Suppressor macrophage (primary cell): ENCODE measurements at regions not wholly inside any gene's neighbourhood (a gene's known extent, or its start where the extent isn't known, plus 50 kb on each side); places are given as distances from the start of the nearest gene placed in this dataset.
A peak's percentile ranks its signal among the peaks of the same experiment; 100 is the strongest.
"Not testable (repeated sequence)": the region's sequence is repeated elsewhere in the genome, so short reads cannot be mapped to it uniquely, and the experiment has no call there.

Source experiments
- DNase-seq, 4 experiments: peaks; one replicate each; pipeline ENCODE4 v3.0.0-alpha.2; 2020 to 2022

DNA sequence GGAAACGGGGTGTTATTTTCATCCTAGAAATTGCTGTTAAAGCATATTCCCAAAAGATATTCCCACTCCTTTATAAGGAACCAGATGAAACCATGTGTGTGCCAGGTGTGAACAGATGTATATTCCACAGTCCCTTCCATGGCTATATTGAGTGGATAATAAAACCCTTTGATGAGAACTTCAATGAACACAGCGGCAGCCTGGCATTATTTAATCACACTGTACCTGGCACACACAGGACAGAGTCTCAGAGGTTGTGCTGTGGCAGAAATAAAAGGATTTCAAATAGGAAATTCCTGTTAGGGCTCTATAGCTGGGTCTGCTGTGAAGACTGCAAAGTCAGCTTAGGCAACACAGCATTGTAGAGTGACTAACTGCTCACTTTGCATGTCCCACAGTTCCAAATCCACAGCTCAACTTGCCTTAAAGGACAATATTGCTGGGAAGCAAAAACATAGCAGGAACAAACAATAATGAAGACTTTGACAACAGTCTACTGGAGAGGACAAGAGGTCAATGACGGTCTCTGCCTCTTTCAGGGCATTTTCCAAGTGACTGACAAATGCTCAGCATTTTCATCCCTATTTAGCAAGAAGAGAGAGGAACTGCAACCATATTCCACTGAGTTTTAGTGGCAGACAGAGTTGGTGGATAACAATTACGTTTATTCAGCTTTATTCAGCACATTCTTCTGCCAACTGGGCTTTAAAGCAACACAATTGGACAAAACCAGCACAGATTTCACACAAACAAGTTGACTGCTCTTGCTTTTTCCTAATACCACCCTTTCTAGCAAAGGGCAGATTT, 255.7 kb upstream of the RGMB start:
- no peak for DNase-seq

- DNase-seq: no peak
Measured at GRCh38 chr5:98518754-98519153, 254.7 kb upstream of the RGMB start.

GRCh38 chr5:98519571-98519970, 253.9 kb upstream of the RGMB start:
- peak in 2 of 4 experiments; percentile 1 to 2 for DNase-seq

DNA sequence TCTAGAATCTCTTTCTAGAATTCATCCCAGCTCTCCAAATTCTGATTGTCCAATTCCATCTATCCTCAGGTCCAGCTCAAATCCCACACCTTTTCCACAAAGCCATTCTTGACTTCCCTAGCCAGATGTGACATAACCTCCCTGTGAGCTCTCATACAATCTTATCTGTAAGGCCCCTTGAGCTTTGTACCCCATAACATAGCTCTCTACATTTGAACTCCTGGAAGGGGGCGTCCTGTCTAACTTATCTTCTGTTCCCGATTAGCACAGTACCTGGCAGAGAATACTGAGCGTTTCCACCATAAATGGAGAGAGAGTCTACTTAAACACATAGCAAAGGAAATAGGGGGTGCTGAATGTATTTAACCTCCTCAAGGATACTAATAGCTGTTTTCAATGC, 251.6 kb upstream of the RGMB start:
- DNase-seq: no peak

GRCh38 chr5:98524773-98525172, 248.7 kb upstream of the RGMB start:
- no peak for DNase-seq

DNA sequence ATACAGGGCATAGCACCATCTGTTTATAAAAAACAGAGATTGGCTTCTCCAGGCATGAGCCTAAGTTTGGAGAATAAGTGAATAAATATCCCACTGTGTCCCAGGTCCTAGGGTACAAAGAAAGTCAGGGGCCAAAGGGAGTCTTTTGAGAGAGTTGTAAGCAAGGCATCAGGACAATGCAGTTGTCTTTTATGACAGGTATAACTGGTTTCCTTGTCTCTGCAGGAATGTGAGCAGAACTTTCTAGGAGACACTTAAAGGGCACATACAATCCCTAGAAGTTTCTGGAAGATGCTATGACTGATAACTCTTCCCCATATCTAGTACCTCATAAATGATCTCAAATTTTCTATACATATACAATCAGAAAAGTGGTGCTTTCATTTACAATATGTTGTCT, 245.6 kb upstream of the RGMB start:
- DNase-seq: no peak

DNA sequence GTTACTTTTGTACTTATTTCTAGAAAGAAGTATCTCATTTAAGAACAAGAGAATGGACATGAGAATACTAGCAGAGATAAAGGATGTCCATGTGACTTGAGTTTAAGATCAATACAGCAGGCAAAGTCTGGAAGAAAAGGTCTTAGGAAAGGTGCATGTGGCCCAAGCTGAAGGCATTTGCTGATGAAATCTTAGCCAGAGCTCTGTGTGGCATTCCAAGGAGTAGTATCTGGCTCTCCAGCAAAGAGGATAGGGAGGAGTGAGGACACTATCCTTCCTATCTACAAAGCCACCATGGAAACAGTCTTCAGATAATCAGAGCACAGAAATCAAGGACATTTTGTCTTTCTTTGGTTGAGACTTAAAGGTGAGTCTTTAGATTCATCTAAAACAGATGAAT, 244.1 kb upstream of the RGMB start:
- DNase-seq: no peak

- no peak for DNase-seq
Measured at GRCh38 chr5:98530224-98530623, 243.2 kb upstream of the RGMB start.

DNA sequence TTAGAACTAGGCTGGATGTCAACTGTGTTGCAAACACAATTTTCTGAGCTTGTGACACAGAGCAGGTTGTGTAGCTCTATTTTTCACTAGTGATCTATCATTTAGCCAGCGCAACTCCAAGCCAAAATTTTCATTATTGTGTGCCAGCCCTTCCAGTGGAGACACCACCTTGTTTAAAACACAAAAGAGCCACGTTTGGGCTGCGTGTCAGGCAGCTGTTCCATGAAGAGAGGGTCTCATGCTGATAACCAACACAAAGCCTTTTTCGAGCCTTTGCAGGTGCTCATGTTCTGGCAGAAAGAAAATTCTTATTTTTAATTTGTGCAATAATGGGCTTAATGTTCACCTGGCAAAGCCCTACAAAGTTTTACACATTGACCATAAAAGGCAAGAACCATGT, 237.6 kb upstream of the RGMB start:
- no peak for DNase-seq

DNA sequence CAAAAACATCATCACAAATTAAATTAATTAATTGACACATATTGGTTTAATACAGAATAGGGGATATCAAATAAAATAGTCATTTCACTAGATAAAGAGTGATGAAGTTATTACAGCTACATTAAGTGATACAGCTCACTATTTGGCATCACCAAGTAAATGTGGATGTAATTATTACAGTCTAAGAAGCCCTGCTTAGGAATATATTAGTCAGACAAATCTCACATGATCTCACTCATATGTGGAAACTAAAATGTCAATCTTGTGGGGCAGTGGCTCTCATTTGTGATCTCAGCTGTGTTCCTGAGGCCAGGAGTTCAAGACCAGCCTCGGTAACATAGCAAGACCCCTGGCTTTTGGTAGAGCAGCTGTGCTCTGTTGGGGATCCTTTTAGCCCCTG, 233.4 kb upstream of the RGMB start:
- no peak for DNase-seq

DNA sequence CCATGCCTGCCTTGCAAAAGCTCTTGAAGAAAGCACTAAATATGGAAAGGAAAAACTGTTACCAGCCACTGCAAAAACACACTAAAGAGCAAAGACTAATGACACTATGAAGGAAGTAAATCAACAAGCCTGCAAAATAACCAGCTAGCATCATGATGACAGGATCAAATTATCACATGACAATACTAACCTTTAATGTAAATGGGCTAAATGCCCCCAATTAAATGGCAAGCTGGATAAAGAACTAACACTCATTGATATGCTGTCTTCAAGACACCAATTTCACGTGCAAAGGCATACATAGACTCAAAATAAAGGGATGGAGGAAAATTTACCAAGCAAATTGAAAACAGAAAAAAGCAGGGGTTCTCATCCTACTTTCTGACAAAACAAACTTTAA, 231.8 kb upstream of the RGMB start:
- no peak for DNase-seq

DNA sequence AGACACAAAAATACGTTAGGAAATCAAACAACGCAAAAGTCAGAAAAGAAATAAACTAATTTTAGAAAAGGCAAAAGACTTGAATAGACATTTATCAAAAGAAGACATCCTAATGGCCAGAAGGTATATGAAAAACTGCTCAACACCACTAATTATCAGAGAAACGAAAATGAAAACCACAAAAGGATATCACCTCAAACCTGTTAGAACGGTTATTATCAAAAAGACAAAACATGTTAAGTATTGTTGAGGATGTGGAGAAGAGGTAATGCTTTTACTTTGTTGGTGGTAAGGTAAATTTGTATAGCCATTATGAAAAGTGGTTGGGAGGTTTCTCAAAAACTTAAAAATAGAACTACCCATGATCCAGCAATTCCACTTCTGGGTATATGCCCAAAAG, 230.0 kb upstream of the RGMB start:
- no peak for DNase-seq

DNA sequence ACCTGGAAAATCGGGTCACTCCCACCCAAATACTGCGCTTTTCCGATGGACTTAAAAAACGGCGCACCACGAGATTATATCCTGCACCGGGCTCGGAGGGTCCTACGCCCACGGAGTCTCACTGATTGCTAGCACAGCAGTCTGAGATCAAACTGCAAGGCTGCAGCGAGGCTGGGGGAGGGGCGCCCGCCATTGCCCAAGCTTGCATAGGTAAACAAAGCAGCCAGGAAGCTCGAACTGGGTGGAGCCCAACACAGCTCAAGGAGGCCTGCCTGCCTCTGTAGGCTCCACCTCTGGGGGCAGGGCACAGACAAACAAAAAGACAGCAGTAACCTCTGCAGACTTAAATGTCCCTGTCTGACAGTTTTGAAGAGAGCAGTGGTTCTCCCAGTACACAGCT, 226.5 kb upstream of the RGMB start:
- DNase-seq: not testable (repeated sequence)

DNA sequence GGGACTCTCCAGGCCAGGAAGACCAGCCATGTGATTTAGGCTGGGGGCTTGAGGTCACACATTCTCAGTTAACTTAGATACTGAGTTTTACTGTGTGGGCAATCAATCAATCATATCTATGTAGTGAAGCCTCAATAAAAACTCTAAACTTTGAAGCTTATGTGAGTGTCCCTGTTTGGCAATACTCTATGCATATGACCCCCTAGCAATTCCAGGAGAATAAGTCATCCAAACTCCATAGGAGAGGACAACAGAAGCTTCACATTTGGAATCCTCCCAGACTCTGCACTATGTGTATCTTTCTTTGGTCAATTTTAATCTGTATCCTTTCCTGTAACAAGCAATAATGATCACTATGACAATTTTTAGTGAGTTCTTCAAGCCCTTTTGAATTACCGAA, 216.8 kb upstream of the RGMB start:
- DNase-seq: no peak

DNA sequence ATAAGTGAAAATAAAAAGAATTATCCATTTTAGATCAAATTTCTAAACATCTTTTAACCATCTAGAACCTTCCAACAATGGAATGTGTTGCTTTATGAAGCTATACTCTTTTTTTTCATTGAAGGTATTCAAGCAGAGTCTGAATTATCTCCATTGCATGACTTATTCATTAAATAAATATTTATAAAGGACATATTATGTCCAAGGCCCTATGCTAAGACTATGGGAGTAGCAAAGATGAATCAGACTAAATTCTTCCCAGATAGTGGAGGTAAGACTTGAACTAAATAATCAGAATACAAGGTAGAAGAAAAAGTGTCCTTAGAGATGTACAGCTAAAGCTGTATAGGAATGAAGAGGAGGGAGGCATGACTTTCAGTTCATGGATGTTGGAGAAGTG, 215.5 kb upstream of the RGMB start:
- DNase-seq: no peak

GRCh38 chr5:98563885-98564653, 209.4 kb upstream of the RGMB start:
- no peak for DNase-seq

GRCh38 chr5:98564836-98565235, 208.6 kb upstream of the RGMB start:
- DNase-seq: no peak

GRCh38 chr5:98568336-98568735, 205.1 kb upstream of the RGMB start:
- no peak for DNase-seq

DNA sequence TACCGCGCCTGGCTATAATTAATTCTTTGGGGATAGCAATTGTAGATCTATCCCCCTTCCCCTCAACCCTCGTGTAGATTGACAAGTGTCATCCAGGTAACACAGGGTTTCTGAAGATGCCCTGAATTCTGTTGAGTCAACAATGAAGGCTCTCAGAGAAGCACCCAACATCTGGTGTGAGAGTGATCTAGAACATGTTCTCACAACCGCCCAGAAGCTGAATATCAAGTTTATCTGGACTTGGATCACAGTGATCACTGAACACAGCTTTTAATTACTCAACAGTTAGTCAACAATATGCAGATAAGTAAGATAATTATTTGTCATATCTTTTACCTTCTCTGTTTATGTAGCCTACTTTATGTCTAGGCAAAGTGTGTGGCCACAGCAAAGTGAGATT, 204.2 kb upstream of the RGMB start:
- DNase-seq: no peak

GRCh38 chr5:98570010-98570409, 203.5 kb upstream of the RGMB start:
- no peak for DNase-seq

DNA sequence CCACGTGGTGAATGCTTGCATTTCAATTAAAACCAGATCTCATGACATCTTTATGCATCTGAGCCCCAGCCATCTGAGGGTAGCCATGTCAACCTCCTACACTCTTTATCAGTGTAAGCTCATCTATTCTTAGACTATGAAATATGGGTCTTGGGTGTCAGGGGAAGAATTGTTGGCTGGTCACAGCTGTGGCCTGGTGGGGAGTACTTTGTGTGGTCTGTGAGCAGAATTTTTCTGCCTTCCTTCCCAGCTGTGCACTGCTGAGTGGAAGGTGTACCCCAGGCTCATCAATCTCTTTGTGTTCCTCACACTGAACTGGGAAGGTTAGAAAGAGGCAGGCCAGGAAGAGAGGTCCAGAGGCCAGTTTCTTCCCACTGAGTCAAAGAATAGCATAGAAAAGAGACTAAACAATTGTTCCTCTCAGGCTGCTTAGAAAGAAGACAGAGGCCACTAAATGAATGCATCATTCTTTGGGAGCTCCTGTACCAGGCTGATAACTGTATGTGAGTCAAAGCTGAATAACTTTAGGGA, 202.7 kb upstream of the RGMB start:
- no peak for DNase-seq

- no peak for DNase-seq
Measured at GRCh38 chr5:98573834-98574320, 199.6 kb upstream of the RGMB start.

DNA sequence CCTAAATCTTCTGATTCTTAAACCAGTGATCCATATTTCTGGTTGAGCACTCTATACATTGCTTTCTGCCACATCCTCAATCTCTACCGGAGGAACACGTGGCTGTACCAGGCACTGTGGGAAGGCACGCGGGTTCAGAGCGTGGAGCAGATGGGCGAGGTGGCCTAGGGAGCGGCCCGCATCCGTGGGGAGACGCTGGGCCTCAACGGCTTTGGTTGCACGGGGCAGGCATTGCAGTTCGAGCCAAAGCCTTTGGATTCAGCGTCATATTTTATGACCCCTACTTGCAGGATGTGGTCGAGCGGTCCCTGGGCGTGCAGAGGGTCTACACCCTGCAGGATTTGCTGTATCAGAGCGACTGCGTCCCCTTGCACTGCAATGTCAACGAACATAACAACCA, 197.2 kb upstream of the RGMB start:
- no peak for DNase-seq

DNA sequence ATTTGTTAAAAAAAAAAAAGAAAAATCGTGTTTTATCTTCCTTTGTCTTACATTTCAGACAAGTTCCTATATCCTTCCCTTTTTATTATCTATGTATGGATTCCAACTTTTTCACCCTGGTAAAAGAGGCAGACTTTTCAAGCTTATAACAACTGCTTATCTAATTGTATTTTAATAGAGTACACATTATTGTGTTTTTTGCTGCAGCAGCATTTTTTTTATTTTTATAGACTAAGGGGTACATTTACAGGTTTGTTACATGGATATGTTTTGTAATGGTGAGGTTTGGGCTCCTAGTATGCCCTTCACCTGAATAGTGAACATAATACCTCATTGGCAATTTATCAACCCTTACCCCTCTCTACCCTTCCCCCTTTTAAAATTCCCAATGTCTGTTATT, 195.0 kb upstream of the RGMB start:
- DNase-seq: no peak
